ENCODE measurements at regions not wholly inside any gene's neighbourhood (a gene's known extent, or its start where the extent isn't known, plus 50 kb on each side); places are given as distances from the start of the nearest gene placed in this dataset.

DNA sequence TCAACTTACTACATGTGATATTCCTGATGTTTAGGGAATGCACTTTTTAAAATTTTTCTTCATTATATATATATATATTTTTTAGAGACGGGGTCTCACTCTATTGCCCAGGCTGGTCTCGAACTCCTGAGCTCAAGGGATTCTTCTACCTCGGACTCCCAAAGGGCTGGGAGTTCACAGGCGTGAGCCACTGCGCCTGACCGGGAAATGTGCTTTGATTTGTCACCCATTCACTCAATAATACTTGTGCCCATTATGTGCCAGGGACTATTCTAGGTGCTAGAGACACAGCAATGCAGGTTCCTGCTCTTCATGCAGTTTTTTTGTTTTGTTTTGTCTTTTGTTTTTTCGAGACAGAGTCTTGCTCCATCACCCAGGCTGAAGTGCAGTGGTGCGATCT lies 56.1 kb upstream of the INCENP start:
- TF ChIP-seq, protein P1, sequence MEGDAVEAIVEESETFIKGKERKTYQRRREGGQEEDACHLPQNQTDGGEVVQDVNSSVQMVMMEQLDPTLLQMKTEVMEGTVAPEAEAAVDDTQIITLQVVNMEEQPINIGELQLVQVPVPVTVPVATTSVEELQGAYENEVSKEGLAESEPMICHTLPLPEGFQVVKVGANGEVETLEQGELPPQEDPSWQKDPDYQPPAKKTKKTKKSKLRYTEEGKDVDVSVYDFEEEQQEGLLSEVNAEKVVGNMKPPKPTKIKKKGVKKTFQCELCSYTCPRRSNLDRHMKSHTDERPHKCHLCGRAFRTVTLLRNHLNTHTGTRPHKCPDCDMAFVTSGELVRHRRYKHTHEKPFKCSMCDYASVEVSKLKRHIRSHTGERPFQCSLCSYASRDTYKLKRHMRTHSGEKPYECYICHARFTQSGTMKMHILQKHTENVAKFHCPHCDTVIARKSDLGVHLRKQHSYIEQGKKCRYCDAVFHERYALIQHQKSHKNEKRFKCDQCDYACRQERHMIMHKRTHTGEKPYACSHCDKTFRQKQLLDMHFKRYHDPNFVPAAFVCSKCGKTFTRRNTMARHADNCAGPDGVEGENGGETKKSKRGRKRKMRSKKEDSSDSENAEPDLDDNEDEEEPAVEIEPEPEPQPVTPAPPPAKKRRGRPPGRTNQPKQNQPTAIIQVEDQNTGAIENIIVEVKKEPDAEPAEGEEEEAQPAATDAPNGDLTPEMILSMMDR (IDR thresholded peaks at IDR 0.05; ENCODE audit: low read depth, low read length) = no peak
- no peak overlapping the region for H3K27ac ChIP-seq
- H3K36me3 ChIP-seq = no peaks in the 10 kb centered on the region
- DNase-seq = no peak
- H3K9me3 ChIP-seq (ENCODE audit: severe bottlenecking) = no peaks in the 10 kb centered on the region
- H3K27me3 ChIP-seq (ENCODE audit: insufficient read depth, low read depth, severe bottlenecking) = no peaks in the 10 kb centered on the region
- H3K4me3 ChIP-seq (ENCODE audit: low read depth, low read length) = no peak overlapping the region

DNA sequence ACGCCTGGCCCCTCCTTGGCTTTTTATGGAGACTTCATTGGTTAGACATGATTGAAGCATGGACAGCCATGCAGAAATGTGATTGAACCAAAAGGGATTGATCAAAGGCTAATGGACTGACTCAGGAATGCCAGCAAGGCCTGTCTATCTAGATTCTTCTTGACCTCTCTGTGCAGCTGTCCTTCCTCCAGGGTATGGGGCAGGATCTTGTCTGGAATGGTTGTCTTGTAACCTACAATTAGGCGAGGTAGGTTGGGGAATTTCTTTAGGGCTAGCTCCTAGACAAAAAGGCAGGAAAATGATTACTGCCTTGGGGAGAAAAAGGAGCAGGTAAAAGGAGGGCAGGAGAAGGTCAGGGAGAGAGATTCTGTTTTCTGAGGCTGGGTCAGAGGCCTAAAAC lies 59.6 kb upstream of the INCENP start:
- H3K4me3 ChIP-seq (ENCODE audit: low read depth, low read length) = no peak overlapping the region
- H3K27ac ChIP-seq = no peak overlapping the region
- TF ChIP-seq, protein P1 (IDR thresholded peaks at IDR 0.05; ENCODE audit: low read depth, low read length) = no peak
- DNase-seq = no peak
- no peaks in the 10 kb centered on the region for H3K36me3 ChIP-seq
- no peaks in the 10 kb centered on the region for H3K9me3 ChIP-seq (ENCODE audit: severe bottlenecking)
- no peaks in the 10 kb centered on the region for H3K27me3 ChIP-seq (ENCODE audit: insufficient read depth, low read depth, severe bottlenecking)

DNA sequence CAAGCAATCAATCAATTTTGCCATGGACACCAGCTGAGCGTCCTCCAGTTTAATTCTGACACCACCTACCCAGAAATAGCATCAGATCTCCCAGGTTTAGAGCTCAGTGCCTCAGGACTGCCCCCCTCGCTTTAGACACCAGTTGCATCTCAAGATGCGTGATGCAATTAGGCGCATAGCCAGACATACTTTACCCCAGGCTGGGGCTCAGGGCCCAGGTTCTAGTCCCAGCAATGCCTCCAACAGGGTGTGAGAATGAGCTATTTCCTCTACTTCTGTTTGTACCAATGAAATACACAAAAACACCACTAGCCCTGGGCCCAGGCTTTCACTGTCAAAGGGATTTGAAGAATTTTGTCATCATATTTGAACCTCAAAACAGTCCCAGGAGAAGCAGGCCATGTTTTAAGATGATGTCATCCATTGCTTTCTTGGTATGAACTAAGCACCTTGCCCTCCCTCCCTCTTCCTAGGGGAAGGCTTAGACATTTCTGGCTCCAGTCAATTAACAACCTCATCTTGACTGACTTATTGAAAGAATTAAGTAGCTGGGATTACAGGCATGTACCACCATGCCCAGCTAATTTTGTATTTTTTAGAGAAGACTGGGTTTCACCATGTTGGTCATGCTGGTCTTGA lies 61.5 kb upstream of the INCENP start:
- no peak for DNase-seq
- no peak overlapping the region for H3K4me3 ChIP-seq (ENCODE audit: low read depth, low read length)
- TF ChIP-seq, protein P1 (IDR thresholded peaks at IDR 0.05; ENCODE audit: low read depth, low read length) = no peak

DNA sequence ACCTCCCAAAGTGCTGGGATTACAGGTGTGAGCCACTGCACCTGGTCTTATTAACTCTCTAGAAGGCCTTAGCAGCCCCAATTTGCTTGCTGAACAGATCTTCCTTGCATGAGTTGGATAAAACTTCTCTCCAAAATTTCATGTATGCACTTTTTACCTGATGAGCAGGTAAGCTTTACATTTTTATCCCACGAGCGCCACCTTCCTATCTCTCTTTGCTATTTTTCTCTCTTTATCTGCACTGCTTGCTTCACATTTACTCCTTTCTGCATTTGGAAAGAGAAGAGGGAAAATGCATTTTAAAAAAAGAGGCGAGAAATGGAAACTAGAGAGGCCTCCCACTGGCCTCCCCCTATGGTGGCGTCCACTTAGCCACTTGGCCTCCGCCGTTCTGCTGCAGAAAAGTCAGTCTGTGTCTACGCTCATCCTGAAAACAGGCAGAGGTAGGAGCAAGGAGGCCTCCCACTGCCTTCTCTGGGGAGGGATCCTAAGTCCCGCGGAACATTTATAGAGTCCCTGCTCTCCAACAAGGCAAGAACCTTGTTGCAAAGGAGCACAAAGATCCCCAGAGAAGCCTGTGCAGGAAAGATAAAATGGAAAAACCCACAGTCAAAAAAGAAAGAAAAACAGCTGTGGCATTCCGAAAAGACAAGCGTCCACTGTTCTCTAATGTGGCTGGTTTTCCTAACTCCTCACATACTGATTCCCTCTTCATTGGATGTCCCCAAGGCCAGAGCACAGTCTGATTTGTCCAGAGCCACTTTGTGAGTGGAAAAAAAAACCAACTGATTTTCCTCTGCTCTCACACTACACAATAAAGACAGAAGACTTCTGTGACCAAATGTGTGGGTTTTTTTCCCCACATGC lies 62.2 kb upstream of the INCENP start:
- Histone ChIP-seq H3K27ac (no peak overlapping the region), H3K9me3 (ENCODE audit: severe bottlenecking) (no peaks in the 10 kb centered on the region), H3K27me3 (ENCODE audit: insufficient read depth, low read depth, severe bottlenecking) (no peaks in the 10 kb centered on the region), H3K4me3 (ENCODE audit: low read depth, low read length) (no peak overlapping the region), H3K36me3 (no peaks in the 10 kb centered on the region)
- TF ChIP-seq, protein P1 (IDR thresholded peaks at IDR 0.05; ENCODE audit: low read depth, low read length) = no peak
- DNase-seq = no peak

More for the DNA sequence above, 61.5 kb upstream of the INCENP start:
- H3K27me3 ChIP-seq (ENCODE audit: insufficient read depth, low read depth, severe bottlenecking) = no peaks in the 10 kb centered on the region
- H3K27ac ChIP-seq = no peak overlapping the region
- H3K36me3 ChIP-seq = no peaks in the 10 kb centered on the region
- H3K9me3 ChIP-seq (ENCODE audit: severe bottlenecking) = no peaks in the 10 kb centered on the region

DNA sequence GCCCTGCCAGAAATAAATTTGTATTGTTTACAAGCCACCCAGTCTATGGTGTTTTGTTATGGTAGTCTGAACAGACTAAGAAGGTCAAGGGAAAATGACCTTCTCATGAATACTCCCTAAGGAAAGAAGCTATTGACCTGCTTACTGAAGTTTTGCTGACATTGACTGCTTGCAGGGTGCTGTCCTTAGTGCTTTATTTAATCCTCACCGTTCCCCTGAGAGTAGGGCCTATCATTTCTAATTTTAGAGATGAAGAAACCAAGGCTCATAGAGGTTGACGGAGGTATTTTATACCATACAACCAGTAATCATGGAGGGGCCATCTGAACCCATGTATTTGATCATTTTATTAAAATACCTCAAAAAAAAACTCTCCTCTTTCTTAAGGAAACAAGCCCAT lies 66.7 kb upstream of the INCENP start:
- no peak for DNase-seq
- TF ChIP-seq, protein P1 (IDR thresholded peaks at IDR 0.05; ENCODE audit: low read depth, low read length) = no peak
- H3K36me3 ChIP-seq = no peaks in the 10 kb centered on the region
- H3K4me3 ChIP-seq (ENCODE audit: low read depth, low read length) = no peak overlapping the region
- H3K27ac ChIP-seq = no peak overlapping the region
- no peaks in the 10 kb centered on the region for H3K9me3 ChIP-seq (ENCODE audit: severe bottlenecking)
- H3K27me3 ChIP-seq (ENCODE audit: insufficient read depth, low read depth, severe bottlenecking) = no peaks in the 10 kb centered on the region
